ENCODE measurements at regions not wholly inside any gene's neighbourhood (a gene's known extent, or its start where the extent isn't known, plus 50 kb on each side); places are given as distances from the start of the nearest gene placed in this dataset.
A peak's percentile ranks its signal among the peaks of the same experiment; 100 is the strongest.

GRCh38 chr2:225100269-225100668 lies 58.0 kb upstream of the DOCK10 start:
- Histone ChIP-seq H3K27me3 (no peaks in the 10 kb centered on the region), H3K9me3 (no peaks in the 10 kb centered on the region), H3K4me3 (no peak overlapping the region), H3K27ac (no peak overlapping the region), H3K4me1 (no peaks in the 10 kb centered on the region), H3K36me3 (no peaks in the 10 kb centered on the region)
- no peak for TF ChIP-seq POLR2AphosphoS5 (IDR thresholded peaks at IDR 0.05)
- TF ChIP-seq CTCF (IDR thresholded peaks at IDR 0.05) = no peak
- TF ChIP-seq EP300 (IDR thresholded peaks at IDR 0.05) = no peak
- no peak for TF ChIP-seq POLR2A (IDR thresholded peaks at IDR 0.05)
- ATAC-seq (ENCODE audit: low FRiP score in 2 of 2) = peak in 1 of 2 donors; percentile 59
- no peak for DNase-seq
- 77 to 84% methylated on average over 1 of the region's 1 CpG for WGBS, 2 donors

GRCh38 chr2:225097035-225097434 lies 54.8 kb upstream of the DOCK10 start:
- Histone ChIP-seq H3K9me3 (no peaks in the 10 kb centered on the region), H3K4me3 (no peak overlapping the region), H3K27me3 (no peaks in the 10 kb centered on the region), H3K36me3 (no peaks in the 10 kb centered on the region), H3K4me1 (no peaks in the 10 kb centered on the region), H3K27ac (no peak overlapping the region)
- WGBS, 2 donors = 51 to 62% methylated on average over 1 of the region's 1 CpG
- ATAC-seq (ENCODE audit: low FRiP score in 2 of 2) (no peak), DNase-seq (no peak)
- no peak for TF ChIP-seq POLR2A (IDR thresholded peaks at IDR 0.05)
- no peak for TF ChIP-seq CTCF (IDR thresholded peaks at IDR 0.05)
- TF ChIP-seq EP300 (IDR thresholded peaks at IDR 0.05) = no peak
- TF ChIP-seq POLR2AphosphoS5 (IDR thresholded peaks at IDR 0.05) = no peak

Measured in upper lobe of left lung (tissue), 6 donors.